ENCODE measurements at regions not wholly inside any gene's neighbourhood (a gene's known extent, or its start where the extent isn't known, plus 50 kb on each side); places are given as distances from the start of the nearest gene placed in this dataset.
"Not testable (repeated sequence)": the region's sequence is repeated elsewhere in the genome, so short reads cannot be mapped to it uniquely, and the experiment has no call there.

DNA sequence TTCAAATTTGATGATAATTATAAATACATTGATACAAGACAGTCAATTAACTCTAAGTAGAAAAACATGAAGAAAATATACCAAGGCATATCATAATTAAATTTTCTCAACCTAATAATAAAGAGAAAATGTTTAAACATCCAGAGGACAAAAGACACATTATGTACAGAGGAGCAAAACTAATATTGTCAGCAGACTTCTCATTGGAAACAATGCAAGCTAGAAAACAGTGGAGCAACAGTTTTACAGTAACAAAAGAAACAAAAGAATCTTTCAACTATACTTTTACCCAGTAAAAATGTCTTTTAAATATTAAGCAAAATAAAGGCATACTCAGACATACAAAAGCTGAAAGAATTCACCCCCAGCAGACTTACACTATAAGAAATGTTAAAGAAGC is 238.0 kb downstream of the TMA16 start:
- no peak overlapping the region for H3K27ac Mint-ChIP-seq
- DNase-seq (no peak), ATAC-seq (no peak)
- Histone ChIP-seq H3K27ac (ENCODE audit: low read length) (no peak overlapping the region), H3K9me3 (ENCODE audit: control insufficient read depth, insufficient read depth, low read length) (no peaks in the 10 kb centered on the region), H3K4me3 (ENCODE audit: low read length) (no peak overlapping the region), H3K4me1 (ENCODE audit: control insufficient read depth, insufficient read depth, low read length) (no peaks in the 10 kb centered on the region), H3K36me3 (ENCODE audit: control insufficient read depth, insufficient read depth, low read length) (no peaks in the 10 kb centered on the region), H3K27me3 (ENCODE audit: control insufficient read depth, insufficient read depth, low read length) (no peaks in the 10 kb centered on the region)
- H3K4me3 Mint-ChIP-seq, result no peak overlapping the region
- intact Hi-C loops (cut with micrococcal nuclease), result no loop called here
- TF ChIP-seq, protein P1, sequence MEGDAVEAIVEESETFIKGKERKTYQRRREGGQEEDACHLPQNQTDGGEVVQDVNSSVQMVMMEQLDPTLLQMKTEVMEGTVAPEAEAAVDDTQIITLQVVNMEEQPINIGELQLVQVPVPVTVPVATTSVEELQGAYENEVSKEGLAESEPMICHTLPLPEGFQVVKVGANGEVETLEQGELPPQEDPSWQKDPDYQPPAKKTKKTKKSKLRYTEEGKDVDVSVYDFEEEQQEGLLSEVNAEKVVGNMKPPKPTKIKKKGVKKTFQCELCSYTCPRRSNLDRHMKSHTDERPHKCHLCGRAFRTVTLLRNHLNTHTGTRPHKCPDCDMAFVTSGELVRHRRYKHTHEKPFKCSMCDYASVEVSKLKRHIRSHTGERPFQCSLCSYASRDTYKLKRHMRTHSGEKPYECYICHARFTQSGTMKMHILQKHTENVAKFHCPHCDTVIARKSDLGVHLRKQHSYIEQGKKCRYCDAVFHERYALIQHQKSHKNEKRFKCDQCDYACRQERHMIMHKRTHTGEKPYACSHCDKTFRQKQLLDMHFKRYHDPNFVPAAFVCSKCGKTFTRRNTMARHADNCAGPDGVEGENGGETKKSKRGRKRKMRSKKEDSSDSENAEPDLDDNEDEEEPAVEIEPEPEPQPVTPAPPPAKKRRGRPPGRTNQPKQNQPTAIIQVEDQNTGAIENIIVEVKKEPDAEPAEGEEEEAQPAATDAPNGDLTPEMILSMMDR (IDR thresholded peaks at IDR 0.05), result no peak
- peaks cover 9% of the 10 kb centered on the region for H3K36me3 Mint-ChIP-seq
- no peaks in the 10 kb centered on the region for H3K27me3 Mint-ChIP-seq (ENCODE audit: low read depth in 2 of 2)
- H3K4me1 Mint-ChIP-seq, result no peaks in the 10 kb centered on the region
- peaks cover 5 to 13% of the 10 kb centered on the region in 2 donors for H3K9me3 Mint-ChIP-seq

DNA sequence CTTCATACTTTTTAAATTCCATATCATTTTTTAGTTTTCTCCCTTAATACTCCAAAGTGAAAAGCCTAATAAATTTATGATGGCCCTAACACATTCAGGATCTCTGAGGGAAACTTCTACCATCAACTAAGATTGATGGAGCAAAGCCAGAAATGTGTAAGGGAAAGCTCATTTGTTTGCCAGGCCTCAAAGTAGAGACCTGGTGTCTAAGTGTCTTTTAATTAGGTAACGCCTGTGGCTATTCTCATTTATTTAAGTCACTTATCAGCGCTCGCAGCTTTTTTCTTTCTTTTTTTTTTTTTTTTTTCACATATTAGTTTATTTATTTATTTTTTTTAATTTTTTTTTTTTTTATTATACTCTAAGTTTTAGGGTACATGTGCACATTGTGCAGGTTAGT is 242.4 kb downstream of the TMA16 start:
- Mint-ChIP-seq H3K4me3 (no peak overlapping the region), H3K4me1 (no peaks in the 10 kb centered on the region), H3K9me3 (peaks cover 0 to 4% of the 10 kb centered on the region in 2 donors), H3K36me3 (no peaks in the 10 kb centered on the region), H3K27ac (no peak overlapping the region), H3K27me3 (ENCODE audit: low read depth in 2 of 2) (no peaks in the 10 kb centered on the region)
- no peaks in the 10 kb centered on the region for H3K27me3 ChIP-seq (ENCODE audit: control insufficient read depth, insufficient read depth, low read length)
- TF ChIP-seq, protein P1 (IDR thresholded peaks at IDR 0.05), result no peak
- 89% methylated on average over 1 of the region's 3 CpGs for WGBS (ENCODE audit: insufficient coverage)
- H3K36me3 ChIP-seq (ENCODE audit: control insufficient read depth, insufficient read depth, low read length), result no peaks in the 10 kb centered on the region
- no peaks in the 10 kb centered on the region for H3K9me3 ChIP-seq (ENCODE audit: control insufficient read depth, insufficient read depth, low read length)
- H3K4me1 ChIP-seq (ENCODE audit: control insufficient read depth, insufficient read depth, low read length), result no peaks in the 10 kb centered on the region
- DNase-seq (no peak), ATAC-seq (no peak)
- intact Hi-C loops (cut with micrococcal nuclease), result no loop called here
- no peak overlapping the region for H3K27ac ChIP-seq (ENCODE audit: low read length)
- H3K4me3 ChIP-seq (ENCODE audit: low read length), result no peak overlapping the region

DNA sequence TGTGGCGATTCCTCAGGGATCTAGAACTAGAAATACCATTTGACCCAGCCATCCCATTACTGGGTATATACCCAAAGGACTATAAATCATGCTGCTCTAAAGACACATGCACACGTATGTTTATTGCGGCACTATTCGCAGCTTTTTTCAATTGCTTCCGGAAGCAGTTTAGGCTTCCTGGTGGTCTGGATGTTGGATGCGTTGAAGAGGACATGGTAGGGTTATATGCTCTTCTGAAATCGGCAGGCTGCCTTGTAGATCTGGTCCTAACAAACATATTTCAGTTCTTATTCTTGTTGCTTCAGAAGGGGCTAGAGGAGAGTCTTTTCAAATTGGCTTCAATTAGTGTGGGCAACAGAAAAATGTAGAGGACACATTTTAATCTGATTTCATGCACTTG is 243.4 kb downstream of the TMA16 start:
- DNase-seq; H3K4me1 Mint-ChIP-seq; H3K27me3 Mint-ChIP-seq (ENCODE audit: low read depth in 2 of 2); H3K9me3 Mint-ChIP-seq; H3K4me3 ChIP-seq (ENCODE audit: low read length); H3K9me3 ChIP-seq (ENCODE audit: control insufficient read depth, insufficient read depth, low read length); H3K27me3 ChIP-seq (ENCODE audit: control insufficient read depth, insufficient read depth, low read length); intact Hi-C loops (cut with micrococcal nuclease); H3K36me3 ChIP-seq (ENCODE audit: control insufficient read depth, insufficient read depth, low read length); H3K4me3 Mint-ChIP-seq; H3K27ac Mint-ChIP-seq; H3K4me1 ChIP-seq (ENCODE audit: control insufficient read depth, insufficient read depth, low read length); ATAC-seq; H3K36me3 Mint-ChIP-seq; H3K27ac ChIP-seq (ENCODE audit: low read length): not testable (repeated sequence)
- WGBS (ENCODE audit: insufficient coverage), result 95% methylated on average over 6 of the region's 7 CpGs

DNA sequence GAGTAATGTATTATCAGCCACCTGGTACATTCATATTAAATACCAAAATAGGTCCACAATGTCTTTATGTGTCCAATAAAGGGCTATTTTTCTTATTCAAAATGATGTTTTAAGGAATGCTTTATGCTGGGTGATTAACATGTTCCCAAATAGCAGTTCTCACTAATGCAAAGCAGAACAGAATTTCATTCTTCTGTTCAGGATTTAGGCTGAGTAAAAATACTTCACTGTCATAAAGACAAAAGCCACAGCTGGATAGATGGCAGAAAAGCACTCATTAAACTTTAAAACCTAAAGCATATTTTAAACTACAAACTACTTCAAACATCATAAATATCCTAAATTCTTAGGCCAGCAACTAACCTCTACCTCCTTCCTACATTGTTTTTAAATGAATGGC is 244.0 kb downstream of the TMA16 start:
- H3K36me3 Mint-ChIP-seq, result no peaks in the 10 kb centered on the region
- Histone ChIP-seq H3K9me3 (ENCODE audit: control insufficient read depth, insufficient read depth, low read length) (no peaks in the 10 kb centered on the region), H3K27ac (ENCODE audit: low read length) (no peak overlapping the region), H3K36me3 (ENCODE audit: control insufficient read depth, insufficient read depth, low read length) (no peaks in the 10 kb centered on the region), H3K4me3 (ENCODE audit: low read length) (no peak overlapping the region), H3K4me1 (ENCODE audit: control insufficient read depth, insufficient read depth, low read length) (no peaks in the 10 kb centered on the region), H3K27me3 (ENCODE audit: control insufficient read depth, insufficient read depth, low read length) (no peaks in the 10 kb centered on the region)
- H3K4me1 Mint-ChIP-seq, result no peaks in the 10 kb centered on the region
- H3K4me3 Mint-ChIP-seq, result no peak overlapping the region
- peaks cover 3 to 6% of the 10 kb centered on the region in 2 donors for H3K9me3 Mint-ChIP-seq
- TF ChIP-seq, protein P1 (IDR thresholded peaks at IDR 0.05), result no peak
- no peak overlapping the region for H3K27ac Mint-ChIP-seq
- no peaks in the 10 kb centered on the region for H3K27me3 Mint-ChIP-seq (ENCODE audit: low read depth in 2 of 2)
- DNase-seq (no peak), ATAC-seq (no peak)
- intact Hi-C loops (cut with micrococcal nuclease), result no loop called here

All from natural killer cell (primary cell).